CD8-positive, alpha-beta memory T cell (primary cell): ENCODE measurements at regions not wholly inside any gene's neighbourhood (a gene's known extent, or its start where the extent isn't known, plus 50 kb on each side); places are given as distances from the start of the nearest gene placed in this dataset.

ENCODE experiments used
- CTCF ChIA-PET: fragments of 350-600 bp; sonication (Branson Sonifier 250); formaldehyde crosslinking; loops from one replicate; lab custom pipeline; 2021; ENCODE audit warnings: antibody characterized with exemption; lab: Charles Lee
- POLR2A ChIA-PET: fragments of 350-600 bp; sonication (Branson Sonifier 250); formaldehyde crosslinking; loops from one replicate; lab custom pipeline; 2021; ENCODE audit warnings: antibody characterized with exemption; lab: Charles Lee
- DNase-seq, 5 donors: peaks; one replicate each; pipeline versions ENCODE4 v3.0.0 to v3.0.0-alpha.2; 2020 to 2022; ENCODE audit warnings: mixed read lengths in 1 of 5
- H3K27ac ChIP-seq: one replicate; pipeline ENCODE4 v1.7.0; 2013; ENCODE audit warnings: low read depth, mild to moderate bottlenecking, low read length, moderate library complexity
- H3K27me3 ChIP-seq: 2 replicates; pipeline ENCODE4 v1.7.0; 2013; ENCODE audit warnings: low read length, mild to moderate bottlenecking; ENCODE audit not compliant: insufficient read depth, poor library complexity, severe bottlenecking
- H3K36me3 ChIP-seq: 2 replicates; pipeline ENCODE4 v1.7.0; 2013; ENCODE audit warnings: mild to moderate bottlenecking, low read length, moderate library complexity; ENCODE audit not compliant: insufficient read depth
- H3K4me1 ChIP-seq: 2 replicates; pipeline ENCODE4 v1.7.0; 2013; ENCODE audit warnings: mild to moderate bottlenecking, low read length, moderate library complexity; ENCODE audit not compliant: insufficient read depth
- H3K4me3 ChIP-seq: 2 replicates; pipeline ENCODE4 v1.7.0; 2013; ENCODE audit warnings: mild to moderate bottlenecking, low read length
- H3K9me3 ChIP-seq: 2 replicates; pipeline ENCODE4 v1.7.0; 2013; ENCODE audit warnings: mild to moderate bottlenecking, low read length
- H3K27ac Mint-ChIP-seq, 8 donors: one replicate each; pipeline ENCODE4 v1.8.0; 2020 to 2021; ENCODE audit warnings: mixed read lengths in 8 of 8, mild to moderate bottlenecking in 6 of 8, inconsistent platforms in 3 of 8, moderate library complexity in 3 of 8
- H3K27me3 Mint-ChIP-seq, 2 donors: one replicate each; pipeline ENCODE4 v1.8.0; 2020 to 2021; ENCODE audit warnings: mixed read lengths in 2 of 2, mild to moderate bottlenecking in 1 of 2, moderate library complexity in 1 of 2
- H3K36me3 Mint-ChIP-seq, 3 donors: one replicate each; pipeline ENCODE4 v1.8.0; 2020 to 2021; ENCODE audit warnings: mixed read lengths in 3 of 3, inconsistent platforms in 1 of 3, mild to moderate bottlenecking in 1 of 3
- H3K4me1 Mint-ChIP-seq, 3 donors: one replicate each; pipeline ENCODE4 v1.8.0; 2020 to 2021; ENCODE audit warnings: mixed read lengths in 3 of 3, inconsistent platforms in 1 of 3, mild to moderate bottlenecking in 1 of 3
- H3K4me3 Mint-ChIP-seq, 7 donors: one replicate each; pipeline ENCODE4 v1.8.0; 2020 to 2021; ENCODE audit warnings: mixed read lengths in 7 of 7, mild to moderate bottlenecking in 6 of 7, moderate library complexity in 4 of 7, inconsistent platforms in 2 of 7
- H3K9me3 Mint-ChIP-seq, 5 donors: one replicate each; pipeline ENCODE4 v1.8.0; 2020 to 2022; ENCODE audit warnings: mixed read lengths in 5 of 5, mild to moderate bottlenecking in 3 of 5, moderate library complexity in 2 of 5, inconsistent platforms in 1 of 5

DNA sequence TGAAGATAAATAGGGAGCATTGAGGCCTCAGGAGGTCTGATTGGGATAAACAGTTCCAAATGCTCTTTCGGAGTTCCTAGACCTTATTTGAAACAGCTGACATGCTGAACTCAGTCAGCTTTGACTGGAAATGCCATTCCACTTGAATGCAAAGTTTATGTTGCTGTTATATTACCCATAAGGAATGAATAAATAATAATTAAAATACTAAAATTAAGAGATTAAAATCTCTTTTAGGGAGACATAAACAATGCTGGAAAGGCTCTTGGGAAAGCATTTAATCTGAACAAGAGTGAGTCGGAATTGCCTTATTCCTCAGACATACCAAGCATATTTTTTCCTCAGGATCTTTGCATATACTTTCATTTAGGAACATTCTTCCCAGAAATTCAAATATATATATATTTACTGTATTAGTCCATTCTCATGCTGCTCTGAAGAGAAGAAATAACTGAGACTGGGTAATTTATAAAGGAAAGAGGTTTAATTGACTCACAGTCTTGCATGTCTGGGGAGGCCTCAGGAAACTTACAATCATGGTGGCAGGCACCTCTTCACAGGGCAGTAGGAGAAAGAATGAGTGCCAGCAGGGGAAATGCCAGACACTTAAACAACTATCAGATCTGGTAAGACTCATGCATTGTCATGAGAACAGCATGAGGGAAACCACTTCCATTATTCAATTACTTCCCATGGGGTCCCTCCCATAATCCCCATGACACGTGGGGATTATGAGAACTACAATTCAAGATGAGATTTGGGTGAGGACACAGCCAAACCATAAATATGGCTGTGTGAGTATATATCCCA lies 318.2 kb upstream of the PLXNA2 start:
- no peak for DNase-seq
- Mint-ChIP-seq H3K4me1 (no peaks in the 10 kb centered on the region), H3K27ac (no peak overlapping the region), H3K4me3 (no peak overlapping the region), H3K36me3 (no peaks in the 10 kb centered on the region), H3K9me3 (peaks cover 0 to 2% (median 0%) of the 10 kb centered on the region in 5 donors), H3K27me3 (peaks cover 1 to 4% of the 10 kb centered on the region in 2 donors)
- Histone ChIP-seq H3K4me3 (no peak overlapping the region), H3K4me1 (no peaks in the 10 kb centered on the region), H3K36me3 (no peaks in the 10 kb centered on the region), H3K27ac (no peak overlapping the region), H3K27me3 (no peaks in the 10 kb centered on the region), H3K9me3 (no peaks in the 10 kb centered on the region)
- ChIA-PET CTCF (no interaction called here), POLR2A (no interaction called here)

DNA sequence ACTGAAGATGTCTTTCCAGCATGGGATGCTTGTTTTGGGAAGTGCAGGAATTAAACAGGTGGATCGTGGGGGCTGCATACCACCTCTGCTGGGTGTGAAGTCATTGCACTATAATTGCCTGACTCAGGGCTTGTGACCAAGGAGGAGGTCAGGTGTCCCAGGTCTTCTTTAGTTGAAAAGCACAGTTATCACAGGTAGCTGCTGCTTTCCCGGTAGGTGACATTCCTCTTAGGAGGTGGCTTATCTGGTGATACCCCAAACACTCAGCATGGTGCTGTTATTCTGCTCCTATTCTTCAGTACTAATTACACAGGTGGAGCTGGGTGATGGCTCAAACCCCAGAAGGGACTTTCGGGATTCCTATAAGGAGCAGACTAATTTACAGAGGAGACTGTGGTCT lies 320.3 kb upstream of the PLXNA2 start:
- Histone ChIP-seq H3K36me3 (no peaks in the 10 kb centered on the region), H3K27me3 (no peaks in the 10 kb centered on the region), H3K4me3 (no peak overlapping the region), H3K27ac (no peak overlapping the region), H3K4me1 (no peaks in the 10 kb centered on the region), H3K9me3 (no peaks in the 10 kb centered on the region)
- Mint-ChIP-seq H3K4me1 (no peaks in the 10 kb centered on the region), H3K4me3 (no peak overlapping the region), H3K27me3 (peaks cover 12 to 13% of the 10 kb centered on the region in 2 donors), H3K9me3 (peaks cover 0 to 7% (median 2%) of the 10 kb centered on the region in 5 donors), H3K27ac (no peak overlapping the region), H3K36me3 (no peaks in the 10 kb centered on the region)
- ChIA-PET CTCF (no interaction called here), POLR2A (no interaction called here)
- DNase-seq = no peak

DNA sequence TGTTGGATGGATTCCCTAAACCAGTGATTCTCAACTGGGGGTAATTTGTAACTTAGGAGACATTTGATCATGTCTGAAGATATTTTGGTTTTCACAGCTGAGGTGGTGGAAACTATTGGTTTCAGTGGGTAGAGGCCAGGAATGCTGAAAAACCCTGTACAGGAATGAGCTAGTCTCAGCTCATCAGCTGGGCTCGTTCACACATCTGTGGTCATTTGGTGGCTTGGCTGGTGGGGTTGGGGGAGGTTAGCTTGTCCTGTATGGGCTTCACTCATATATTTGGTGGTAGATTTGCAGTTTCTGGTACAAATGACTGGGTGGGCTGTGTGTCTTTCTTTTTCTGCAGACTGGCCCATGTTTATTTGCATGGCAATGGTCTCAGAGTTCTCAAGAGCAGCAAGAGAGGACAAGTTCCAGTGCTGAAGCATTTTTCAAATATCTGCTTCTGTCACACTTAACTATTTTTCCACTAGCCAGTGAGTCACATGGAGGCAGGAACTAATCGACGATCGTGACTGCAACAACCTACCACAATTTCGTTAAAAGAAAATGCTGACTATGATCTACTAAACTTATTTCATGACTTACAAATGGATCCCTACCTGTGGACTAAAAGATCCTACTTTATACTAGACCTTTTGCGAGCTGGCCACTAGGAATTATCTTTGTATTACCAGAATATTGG lies 321.7 kb upstream of the PLXNA2 start:
- Histone ChIP-seq H3K36me3 (no peaks in the 10 kb centered on the region), H3K9me3 (no peaks in the 10 kb centered on the region), H3K4me3 (no peak overlapping the region), H3K27me3 (no peaks in the 10 kb centered on the region), H3K27ac (no peak overlapping the region), H3K4me1 (no peaks in the 10 kb centered on the region)
- no peak for DNase-seq
- H3K4me1 Mint-ChIP-seq = no peaks in the 10 kb centered on the region
- no peak overlapping the region for H3K4me3 Mint-ChIP-seq
- H3K27me3 Mint-ChIP-seq = peaks cover 12 to 20% of the 10 kb centered on the region in 2 donors
- peaks cover 0 to 13% (median 6%) of the 10 kb centered on the region in 5 donors for H3K9me3 Mint-ChIP-seq
- ChIA-PET POLR2A (no interaction called here), CTCF (interaction anchor here (1.0 kb wide), 1 partner anchor 15 kb away, joined by 3 read pairs; no protein-coding TSS in a partner anchor)
- no peak overlapping the region for H3K27ac Mint-ChIP-seq
- no peaks in the 10 kb centered on the region for H3K36me3 Mint-ChIP-seq

GRCh38 chr1:208569181-208569580 lies 325.0 kb upstream of the PLXNA2 start:
- H3K27me3 Mint-ChIP-seq = peaks cover 12 to 20% of the 10 kb centered on the region in 2 donors
- peaks cover 0 to 1% (median 0%) of the 10 kb centered on the region in 3 donors for H3K36me3 Mint-ChIP-seq
- H3K36me3 ChIP-seq = no peaks in the 10 kb centered on the region
- POLR2A ChIA-PET = no interaction called here
- no peak overlapping the region for H3K27ac ChIP-seq
- CTCF ChIA-PET = no interaction called here
- peaks cover 0 to 13% (median 4%) of the 10 kb centered on the region in 5 donors for H3K9me3 Mint-ChIP-seq
- no peaks in the 10 kb centered on the region for H3K27me3 ChIP-seq
- no peaks in the 10 kb centered on the region for H3K4me1 ChIP-seq
- no peaks in the 10 kb centered on the region for H3K9me3 ChIP-seq
- H3K27ac Mint-ChIP-seq = no peak overlapping the region
- H3K4me3 ChIP-seq = no peak overlapping the region
- no peaks in the 10 kb centered on the region for H3K4me1 Mint-ChIP-seq
- no peak overlapping the region for H3K4me3 Mint-ChIP-seq
- no peak for DNase-seq

GRCh38 chr1:208570362-208570761 lies 326.2 kb upstream of the PLXNA2 start:
- peaks cover 8 to 20% of the 10 kb centered on the region in 2 donors for H3K27me3 Mint-ChIP-seq
- peaks cover 0 to 11% (median 4%) of the 10 kb centered on the region in 5 donors for H3K9me3 Mint-ChIP-seq
- Histone ChIP-seq H3K4me1 (no peaks in the 10 kb centered on the region), H3K27me3 (no peaks in the 10 kb centered on the region), H3K4me3 (no peak overlapping the region), H3K9me3 (no peaks in the 10 kb centered on the region), H3K36me3 (no peaks in the 10 kb centered on the region), H3K27ac (no peak overlapping the region)
- no peak overlapping the region for H3K4me3 Mint-ChIP-seq
- ChIA-PET CTCF (no interaction called here), POLR2A (no interaction called here)
- no peaks in the 10 kb centered on the region for H3K4me1 Mint-ChIP-seq
- H3K36me3 Mint-ChIP-seq = peaks cover 0 to 1% (median 0%) of the 10 kb centered on the region in 3 donors
- no peak overlapping the region for H3K27ac Mint-ChIP-seq
- no peak for DNase-seq

DNA sequence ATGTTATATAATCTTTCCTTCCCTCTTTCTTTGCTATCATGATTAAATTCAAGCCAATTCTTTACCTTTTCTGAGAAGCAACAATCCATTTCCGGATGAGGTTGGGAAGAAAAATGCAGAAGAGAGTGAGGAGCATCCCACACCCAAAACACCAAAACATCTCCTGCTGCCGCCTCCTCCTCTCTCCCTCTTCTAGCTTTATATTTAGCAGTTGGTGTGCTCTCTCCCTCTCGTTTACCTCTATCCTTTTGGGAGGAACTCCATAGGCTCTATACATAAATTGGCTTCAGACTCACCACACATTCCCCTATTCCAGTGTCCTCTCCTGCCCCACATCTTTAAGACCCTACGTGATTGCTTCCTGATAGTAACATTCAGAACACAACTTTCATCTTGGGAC lies 332.2 kb upstream of the PLXNA2 start:
- no peak overlapping the region for H3K27ac Mint-ChIP-seq
- no peak overlapping the region for H3K4me3 Mint-ChIP-seq
- POLR2A ChIA-PET = no interaction called here
- Histone ChIP-seq H3K27ac (no peak overlapping the region), H3K27me3 (no peaks in the 10 kb centered on the region), H3K36me3 (no peaks in the 10 kb centered on the region), H3K4me3 (no peak overlapping the region), H3K4me1 (no peaks in the 10 kb centered on the region), H3K9me3 (no peaks in the 10 kb centered on the region)
- peaks cover 0 to 1% (median 0%) of the 10 kb centered on the region in 3 donors for H3K36me3 Mint-ChIP-seq
- DNase-seq = no peak
- peaks cover 0 to 2% (median 0%) of the 10 kb centered on the region in 5 donors for H3K9me3 Mint-ChIP-seq
- H3K4me1 Mint-ChIP-seq = no peaks in the 10 kb centered on the region
- peaks cover 3 to 5% of the 10 kb centered on the region in 2 donors for H3K27me3 Mint-ChIP-seq
- CTCF ChIA-PET = no interaction called here

GRCh38 chr1:208577381-208577905 lies 333.3 kb upstream of the PLXNA2 start:
- Mint-ChIP-seq H3K36me3 (peaks cover 0 to 1% (median 0%) of the 10 kb centered on the region in 3 donors), H3K27me3 (peaks cover 3 to 5% of the 10 kb centered on the region in 2 donors), H3K4me1 (no peaks in the 10 kb centered on the region), H3K27ac (no peak overlapping the region), H3K9me3 (peaks cover 0 to 2% (median 0%) of the 10 kb centered on the region in 5 donors), H3K4me3 (no peak overlapping the region)
- Histone ChIP-seq H3K9me3 (no peaks in the 10 kb centered on the region), H3K27ac (no peak overlapping the region), H3K27me3 (no peaks in the 10 kb centered on the region), H3K4me3 (no peak overlapping the region), H3K4me1 (no peaks in the 10 kb centered on the region), H3K36me3 (no peaks in the 10 kb centered on the region)
- ChIA-PET POLR2A (no interaction called here), CTCF (no interaction called here)
- DNase-seq = no peak

DNA sequence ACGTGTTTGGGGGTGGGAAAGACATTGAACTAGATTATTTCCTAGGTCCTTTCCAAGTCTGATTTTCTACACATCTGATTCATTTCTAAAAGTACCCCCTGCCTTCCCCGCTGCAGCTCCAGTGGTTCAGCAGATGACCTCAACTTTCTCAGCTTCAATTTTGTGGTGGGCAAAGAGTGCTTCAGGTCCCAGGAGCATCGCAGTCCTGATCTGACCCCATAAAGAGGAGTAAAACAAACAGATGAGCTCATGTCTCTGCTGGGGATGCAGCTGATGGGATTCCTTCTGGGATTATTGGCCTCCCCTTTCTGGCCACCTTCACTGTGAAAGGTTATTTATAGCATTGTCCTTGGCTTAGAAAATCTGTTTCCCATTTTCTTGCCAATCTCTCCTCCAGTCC lies 337.0 kb upstream of the PLXNA2 start:
- Mint-ChIP-seq H3K27ac (no peak overlapping the region), H3K4me1 (no peaks in the 10 kb centered on the region), H3K4me3 (no peak overlapping the region), H3K9me3 (peaks cover 0 to 2% (median 0%) of the 10 kb centered on the region in 5 donors), H3K36me3 (no peaks in the 10 kb centered on the region), H3K27me3 (peaks cover 5% of the 10 kb centered on the region in 2 donors)
- ChIA-PET CTCF (interaction anchor here (1.0 kb wide), 1 partner anchor 15 kb away, joined by 3 read pairs; no protein-coding TSS in a partner anchor), POLR2A (no interaction called here)
- Histone ChIP-seq H3K27me3 (no peaks in the 10 kb centered on the region), H3K4me3 (no peak overlapping the region), H3K36me3 (no peaks in the 10 kb centered on the region), H3K27ac (no peak overlapping the region), H3K4me1 (no peaks in the 10 kb centered on the region), H3K9me3 (no peaks in the 10 kb centered on the region)
- DNase-seq = no peak
